HG03442 (cell line): ENCODE measurements at regions not wholly inside any gene's neighbourhood (a gene's known extent, or its start where the extent isn't known, plus 50 kb on each side); places are given as distances from the start of the nearest gene placed in this dataset.

Experiments used
- ATAC-seq: cut with Tn5 transposase; IDR thresholded peaks from one replicate; pipeline ENCODE4 v1.9.1; 2021; ENCODE audit warnings: mild to moderate bottlenecking, moderate library complexity; ENCODE audit not compliant: unreplicated experiment

GRCh38 chr13:59495936-59496512 lies 667.7 kb downstream of the DIAPH3 start:
- ATAC-seq: no peak

GRCh38 chr13:59497621-59498247 lies 666.0 kb downstream of the DIAPH3 start:
- no peak for ATAC-seq

- no peak for ATAC-seq
Observed at GRCh38 chr13:59501004-59501403, 662.7 kb downstream of the DIAPH3 start.

DNA sequence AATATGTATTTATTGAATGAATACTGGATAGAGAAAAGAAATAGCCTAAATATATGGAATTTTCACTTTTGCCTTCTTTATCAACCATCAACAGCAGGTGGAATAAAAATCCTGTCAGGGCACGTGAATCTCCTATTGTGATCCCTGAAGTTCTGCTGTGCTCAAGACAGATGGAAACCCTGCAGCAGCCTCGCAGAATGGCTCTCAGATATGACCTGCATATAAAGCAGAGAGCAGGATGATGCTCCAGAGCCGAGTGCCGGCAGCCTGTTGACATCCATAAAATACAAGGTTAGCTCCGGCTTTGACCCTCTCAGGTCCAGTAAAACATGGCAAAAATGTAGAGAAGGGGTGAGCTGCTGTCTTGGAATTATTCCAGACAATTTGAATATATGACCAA lies 659.3 kb downstream of the DIAPH3 start:
- ATAC-seq: no peak

- no peak for ATAC-seq
Observed at GRCh38 chr13:59510386-59510785, 653.3 kb downstream of the DIAPH3 start.

DNA sequence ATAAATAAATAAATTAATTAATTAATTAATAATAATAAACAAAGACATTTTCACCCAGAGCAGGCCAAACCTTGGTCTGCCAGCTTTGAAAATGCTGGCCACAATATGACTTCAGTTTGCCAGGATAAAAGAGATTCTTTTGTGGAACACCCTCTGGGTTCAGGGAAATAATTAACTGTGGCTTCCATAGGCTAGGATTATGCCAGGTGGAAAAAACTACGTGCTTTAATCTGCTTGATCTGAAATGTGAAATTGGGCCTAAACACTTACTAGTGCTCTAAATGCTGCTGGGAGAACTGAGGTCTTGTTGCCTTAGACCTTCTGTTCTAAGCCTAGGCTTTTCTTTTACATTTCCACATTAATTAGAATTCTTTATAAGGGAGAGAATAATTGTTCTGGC lies 650.0 kb downstream of the DIAPH3 start:
- no peak for ATAC-seq

DNA sequence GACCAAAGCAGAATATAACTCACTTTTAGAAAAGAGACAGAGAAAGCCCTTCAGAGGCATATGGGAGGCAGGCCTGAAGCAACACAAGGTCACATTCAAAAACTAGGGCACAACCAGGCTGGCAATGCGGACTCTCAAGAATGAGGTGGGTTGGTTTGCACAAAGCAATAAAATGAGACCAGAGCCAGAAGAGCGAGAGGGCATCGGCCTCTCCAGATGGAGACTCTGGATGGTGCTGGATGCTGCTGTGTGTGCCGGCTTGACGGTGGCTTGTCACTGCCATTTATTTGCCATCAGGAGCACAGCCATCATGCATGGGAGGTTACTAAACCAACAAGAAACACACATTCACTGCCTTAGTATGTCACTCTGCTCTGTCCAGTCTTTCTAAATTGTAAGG lies 649.4 kb downstream of the DIAPH3 start:
- ATAC-seq: no peak

DNA sequence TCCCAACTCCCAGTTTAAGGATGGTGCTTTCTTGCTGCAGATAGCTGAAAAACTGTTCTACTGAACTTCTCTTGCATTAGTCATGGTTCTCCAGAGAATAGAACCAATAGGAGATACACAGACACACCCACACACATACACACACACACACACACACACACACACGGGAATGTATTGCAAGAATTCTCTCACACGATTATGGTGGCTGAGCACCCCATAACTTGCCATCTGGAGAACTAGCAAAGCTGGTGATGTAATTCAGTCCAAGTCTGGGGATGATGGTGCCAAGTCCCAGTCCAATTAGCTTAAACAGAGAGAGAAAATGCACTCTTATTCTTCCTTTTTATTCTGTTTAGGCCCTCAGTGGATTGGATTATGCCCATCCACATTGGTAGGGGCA lies 643.9 kb downstream of the DIAPH3 start:
- ATAC-seq: no peak

DNA sequence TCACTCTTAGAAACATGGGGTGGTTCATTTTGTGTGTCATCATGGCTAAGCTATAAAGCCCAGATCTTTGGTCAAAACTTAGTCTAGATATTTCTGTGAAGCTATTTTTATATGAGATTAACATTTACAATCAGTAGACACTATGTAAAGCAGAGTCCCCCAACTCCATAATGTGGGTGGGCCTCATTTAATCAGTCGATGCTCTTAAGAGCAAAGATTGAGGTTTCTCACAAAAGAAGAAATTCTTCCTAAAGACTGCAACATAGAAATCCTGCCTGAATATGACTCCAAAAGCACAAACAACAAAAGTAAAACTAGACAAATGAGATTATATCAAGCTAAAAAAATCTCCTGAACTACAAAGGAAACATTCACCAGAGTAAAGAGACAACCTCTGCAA lies 642.2 kb downstream of the DIAPH3 start:
- ATAC-seq: no peak

DNA sequence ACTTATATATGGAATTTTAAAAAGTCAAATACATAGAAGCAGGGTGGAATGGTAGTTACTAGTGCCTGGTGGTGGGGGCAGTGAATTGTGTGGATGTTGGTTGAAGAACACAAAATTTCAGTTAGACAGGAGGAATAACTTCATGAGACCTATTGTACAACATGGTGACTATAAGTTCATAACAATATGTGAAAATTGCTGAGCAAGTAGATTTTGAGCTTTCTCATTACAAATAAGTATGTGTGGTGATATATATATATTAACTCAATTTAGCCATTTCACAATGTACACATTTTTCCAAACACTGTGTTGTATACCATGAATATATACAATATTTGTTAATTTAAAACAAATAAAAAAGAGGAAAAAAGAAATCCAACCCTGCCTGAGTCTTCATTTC lies 641.1 kb downstream of the DIAPH3 start:
- no peak for ATAC-seq

DNA sequence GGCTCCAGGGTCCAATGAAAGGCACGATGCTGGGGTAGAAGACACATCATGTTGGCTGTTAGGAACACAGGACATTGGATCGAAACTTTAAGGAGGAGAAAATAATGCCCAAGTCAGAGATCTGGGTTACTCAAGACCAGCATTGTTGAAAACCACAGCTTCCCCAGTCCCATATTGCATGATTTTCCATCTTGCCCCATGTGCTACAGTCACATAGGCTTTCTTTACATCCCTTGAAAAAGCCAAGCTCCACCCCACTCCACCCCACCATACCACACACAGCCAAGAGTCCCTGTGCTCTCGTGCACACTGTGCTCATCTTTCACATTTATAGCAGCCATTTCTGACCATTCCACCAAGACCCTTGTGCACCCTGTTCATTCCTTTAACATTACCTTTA lies 636.2 kb downstream of the DIAPH3 start:
- ATAC-seq: no peak

DNA sequence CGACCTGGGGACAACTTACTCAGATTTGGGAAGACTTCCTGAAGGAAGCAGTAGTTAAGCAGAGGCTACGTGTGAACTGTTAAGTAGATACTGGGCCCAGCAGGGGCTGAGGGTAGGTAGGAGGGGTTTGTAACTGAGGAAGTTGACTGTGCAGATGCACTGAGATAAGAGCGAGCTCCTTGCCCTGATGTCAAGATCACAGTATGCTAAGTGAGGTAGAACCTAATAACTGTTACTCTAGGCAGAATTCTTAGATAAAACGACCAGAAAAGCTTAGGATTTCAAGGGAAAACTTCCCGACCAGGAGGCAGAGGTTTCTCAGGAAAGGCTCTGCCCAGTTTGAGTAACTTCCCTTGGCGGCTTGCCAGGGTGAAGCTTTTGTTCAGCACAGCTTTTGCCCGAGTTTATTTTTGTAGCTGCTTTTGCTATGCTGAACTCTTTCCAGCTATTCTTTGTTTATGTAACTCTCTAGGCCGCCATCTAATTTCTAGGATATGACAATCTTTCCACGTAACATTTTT lies 632.1 kb downstream of the DIAPH3 start:
- peak; percentile 68 for ATAC-seq

GRCh38 chr13:59532405-59532804 lies 631.3 kb downstream of the DIAPH3 start:
- ATAC-seq: no peak

DNA sequence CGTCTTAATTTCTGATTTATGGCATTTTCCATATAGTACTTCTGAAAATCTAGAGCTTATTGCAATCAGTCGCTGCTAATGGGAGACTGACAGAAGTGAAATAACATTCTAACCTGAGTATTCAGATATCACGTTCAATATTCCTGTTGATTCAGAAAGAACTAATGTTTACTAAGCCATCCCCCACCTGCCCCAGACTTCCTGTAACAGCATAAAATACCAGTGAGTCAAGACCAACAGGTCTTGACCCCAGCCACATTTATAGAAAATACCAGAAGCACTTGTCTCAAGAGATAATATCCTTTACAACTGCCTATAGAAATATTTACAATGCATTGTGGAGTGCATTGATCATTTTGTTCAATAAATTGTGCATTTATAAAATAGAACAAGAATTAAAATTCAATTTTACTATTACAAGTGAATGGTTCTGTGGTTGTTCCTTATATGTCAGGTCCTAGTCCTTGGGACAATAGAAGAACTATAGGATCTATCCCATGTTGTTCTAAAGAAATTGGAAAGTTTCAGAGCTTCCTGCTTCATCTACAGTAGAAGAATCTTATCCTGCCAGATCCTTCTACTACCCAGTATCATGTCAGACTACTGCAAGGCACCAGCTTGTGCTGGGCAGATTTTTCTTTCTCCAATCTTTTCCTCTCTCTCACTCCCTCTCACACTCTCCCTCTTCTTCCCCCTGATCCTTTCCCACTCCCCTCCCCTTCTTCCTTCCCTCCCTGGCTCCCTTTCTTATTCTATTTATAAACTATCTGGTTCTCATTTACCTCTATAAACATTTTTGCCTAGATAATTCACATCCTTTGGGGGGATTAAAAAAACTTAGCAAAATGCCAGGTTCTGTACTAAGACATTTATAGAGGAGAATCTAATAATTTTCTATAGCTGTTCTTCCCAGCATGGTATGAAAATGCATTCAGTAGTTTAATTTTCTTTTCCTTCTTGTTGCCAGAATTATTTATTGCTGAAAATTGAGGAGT lies 629.9 kb downstream of the DIAPH3 start:
- no peak for ATAC-seq

GRCh38 chr13:59534806-59535205 lies 628.9 kb downstream of the DIAPH3 start:
- ATAC-seq: no peak

DNA sequence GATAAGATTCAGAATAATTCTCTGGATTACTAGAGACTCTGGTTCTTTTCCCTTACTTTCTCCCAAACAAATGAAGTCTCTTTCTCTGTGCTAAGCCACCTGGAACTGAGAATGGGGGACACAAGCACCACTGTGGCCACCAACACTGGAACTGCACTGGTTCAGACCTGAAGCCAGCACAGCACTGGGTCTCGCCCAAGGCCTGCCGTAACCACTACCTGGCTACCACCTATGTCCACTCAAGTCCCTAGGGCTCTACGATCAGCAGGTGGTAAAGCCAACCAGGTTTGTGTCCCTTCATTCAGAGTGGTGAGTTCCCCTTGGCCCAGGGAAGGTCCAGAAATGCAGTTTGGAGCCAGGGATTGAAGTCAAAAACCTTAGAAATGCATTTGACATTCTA lies 626.2 kb downstream of the DIAPH3 start:
- no peak for ATAC-seq

DNA sequence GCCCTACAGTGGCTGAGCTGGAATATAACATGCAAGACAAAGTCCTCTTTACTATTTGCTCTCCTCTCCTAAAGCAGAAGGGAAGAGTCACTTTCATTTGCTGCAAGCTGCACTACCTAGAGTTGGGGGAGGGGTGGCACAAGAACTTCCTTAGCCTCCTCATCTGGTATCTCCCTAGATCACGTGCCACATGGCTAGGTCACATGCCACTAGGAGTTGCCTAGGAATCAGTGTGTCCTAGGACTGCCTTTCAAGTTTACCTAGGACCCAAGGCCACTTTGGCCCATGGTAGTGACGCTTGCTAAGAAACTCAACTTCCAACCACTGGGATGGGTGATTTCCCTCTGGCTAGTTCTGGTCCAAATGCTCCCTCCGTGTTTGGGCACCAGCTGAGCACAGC lies 625.2 kb downstream of the DIAPH3 start:
- no peak for ATAC-seq

GRCh38 chr13:59542303-59542702 lies 621.4 kb downstream of the DIAPH3 start:
- ATAC-seq: no peak

GRCh38 chr13:59543418-59543817 lies 620.3 kb downstream of the DIAPH3 start:
- ATAC-seq: no peak

DNA sequence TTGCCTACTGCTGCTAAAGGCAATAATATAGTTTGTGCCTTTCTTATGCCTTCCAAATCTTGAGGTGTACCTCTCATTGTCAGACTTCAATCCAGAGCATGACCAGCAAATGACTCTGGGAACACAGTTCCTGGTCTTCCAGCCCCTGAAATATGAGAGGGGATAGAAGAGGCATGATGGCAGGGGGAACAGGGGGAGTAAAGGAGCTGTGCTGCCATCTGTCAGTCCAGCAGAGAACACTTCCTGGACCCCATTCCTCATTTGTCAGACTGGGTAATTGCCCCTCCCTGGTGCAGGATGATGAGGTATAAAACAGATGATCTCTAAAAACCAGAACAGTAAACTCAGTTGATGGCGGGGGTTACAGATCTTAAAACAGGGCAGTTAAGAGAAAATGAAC lies 618.7 kb downstream of the DIAPH3 start:
- no peak for ATAC-seq

- no peak for ATAC-seq
Observed at GRCh38 chr13:59546178-59546577, 617.5 kb downstream of the DIAPH3 start.

DNA sequence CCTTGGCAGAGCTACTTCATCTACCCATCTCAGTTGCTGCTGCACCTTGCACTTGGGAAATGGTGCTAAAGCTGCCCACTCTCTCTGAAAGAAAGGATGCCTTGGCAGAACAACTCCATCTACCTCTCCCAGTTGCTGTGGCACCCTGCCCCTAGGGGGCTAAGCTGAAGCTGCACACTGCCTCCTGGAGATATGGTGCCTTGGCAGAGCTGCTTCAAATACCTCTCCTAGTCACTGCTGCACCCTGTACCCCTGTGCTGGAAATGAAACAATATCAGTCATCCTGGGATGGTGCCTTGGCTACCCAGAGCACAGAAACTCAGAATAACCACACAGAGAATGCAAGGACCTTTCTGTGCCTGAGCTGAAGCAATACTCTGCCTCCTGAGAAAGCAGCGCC lies 615.8 kb downstream of the DIAPH3 start:
- ATAC-seq: no peak
